ENCODE measurements at regions not wholly inside any gene's neighbourhood (a gene's known extent, or its start where the extent isn't known, plus 50 kb on each side); places are given as distances from the start of the nearest gene placed in this dataset.

GRCh38 chr13:54226876-54227275, 1198.3 kb downstream of the OLFM4 start:
- Histone ChIP-seq H3K9me2 (replicated peaks; ENCODE audit: low read length) (no peaks in the 10 kb centered on the region), H3F3A (ENCODE audit: low read length, unreplicated experiment) (no peaks in the 10 kb centered on the region), H3K9ac (ENCODE audit: low read length) (no peak overlapping the region), H3K9me3 (ENCODE audit: low read length) (no peaks in the 10 kb centered on the region), H4K20me1 (ENCODE audit: low read length) (no peaks in the 10 kb centered on the region), H3K4me3 (ENCODE audit: low read length) (no peak overlapping the region), H2AFZ (ENCODE audit: low read length) (no peak overlapping the region), H3K79me2 (ENCODE audit: low read length) (no peaks in the 10 kb centered on the region), H3K27me3 (ENCODE audit: low read length) (no peaks in the 10 kb centered on the region), H3K4me1 (ENCODE audit: insufficient read depth, low read length) (no peaks in the 10 kb centered on the region), H3K36me3 (ENCODE audit: low read depth, low read length) (no peaks in the 10 kb centered on the region), H3K4me2 (ENCODE audit: low read length) (no peak overlapping the region), H3K27ac (ENCODE audit: low read length) (no peak overlapping the region)
- BruUV-seq (replicated peaks): no TSS peak
- no peak for TF ChIP-seq CTCF (conservative IDR thresholded peaks at IDR 0.05; ENCODE audit: low read depth, low read length)
- TF ChIP-seq EZH2phosphoT487 (IDR thresholded peaks at IDR 0.05; ENCODE audit: borderline replicate concordance, low read length): no peak
- TF ChIP-seq EZH2 (IDR thresholded peaks at IDR 0.05; ENCODE audit: low read length, unreplicated experiment): no peak
- DNase-seq (no peak), ATAC-seq (no peak)
- intact Hi-C loops (cut with micrococcal nuclease): no loop called here
- POLR2A ChIA-PET (ENCODE audit: unreplicated experiment): no interaction called here
- CTCF ChIA-PET: no interaction called here

GRCh38 chr13:54232700-54233099, 1204.1 kb downstream of the OLFM4 start:
- H3K27me3 ChIP-seq (ENCODE audit: low read length): no peaks in the 10 kb centered on the region
- H2AFZ ChIP-seq (ENCODE audit: low read length): no peak overlapping the region
- H3K27ac ChIP-seq (ENCODE audit: low read length): no peak overlapping the region
- no peak for ATAC-seq
- H3K79me2 ChIP-seq (ENCODE audit: low read length): no peaks in the 10 kb centered on the region
- DNase-seq: peak; percentile 2
- intact Hi-C loops (cut with micrococcal nuclease): no loop called here
- no peaks in the 10 kb centered on the region for H4K20me1 ChIP-seq (ENCODE audit: low read length)
- no peaks in the 10 kb centered on the region for H3K36me3 ChIP-seq (ENCODE audit: low read depth, low read length)
- no peaks in the 10 kb centered on the region for H3K9me3 ChIP-seq (ENCODE audit: low read length)
- no peaks in the 10 kb centered on the region for H3K9me2 ChIP-seq (replicated peaks; ENCODE audit: low read length)
- ChIA-PET CTCF (no interaction called here), POLR2A (ENCODE audit: unreplicated experiment) (no interaction called here)
- H3K4me1 ChIP-seq (ENCODE audit: insufficient read depth, low read length): no peaks in the 10 kb centered on the region
- H3K4me3 ChIP-seq (ENCODE audit: low read length): no peak overlapping the region
- no peak overlapping the region for H3K4me2 ChIP-seq (ENCODE audit: low read length)
- H3K9ac ChIP-seq (ENCODE audit: low read length): no peak overlapping the region
- no TSS peak for BruUV-seq (replicated peaks)
- no peak for TF ChIP-seq EZH2 (IDR thresholded peaks at IDR 0.05; ENCODE audit: low read length, unreplicated experiment)
- no peak for TF ChIP-seq EZH2phosphoT487 (IDR thresholded peaks at IDR 0.05; ENCODE audit: borderline replicate concordance, low read length)
- no peak for TF ChIP-seq CTCF (conservative IDR thresholded peaks at IDR 0.05; ENCODE audit: low read depth, low read length)
- H3F3A ChIP-seq (ENCODE audit: low read length, unreplicated experiment): no peaks in the 10 kb centered on the region

- H3K9me3 ChIP-seq (ENCODE audit: low read length): no peaks in the 10 kb centered on the region
- H3K79me2 ChIP-seq (ENCODE audit: low read length): no peaks in the 10 kb centered on the region
- H4K20me1 ChIP-seq (ENCODE audit: low read length): no peaks in the 10 kb centered on the region
- no peak overlapping the region for H3K27ac ChIP-seq (ENCODE audit: low read length)
- H3K4me2 ChIP-seq (ENCODE audit: low read length): no peak overlapping the region
- POLR2A ChIA-PET (ENCODE audit: unreplicated experiment): no interaction called here
- H3K36me3 ChIP-seq (ENCODE audit: low read depth, low read length): no peaks in the 10 kb centered on the region
- peak; percentile 1 for DNase-seq
- intact Hi-C loops (cut with micrococcal nuclease): no loop called here
- H3K9me2 ChIP-seq (replicated peaks; ENCODE audit: low read length): no peaks in the 10 kb centered on the region
- TF ChIP-seq EZH2 (IDR thresholded peaks at IDR 0.05; ENCODE audit: low read length, unreplicated experiment): no peak
- TF ChIP-seq CTCF (conservative IDR thresholded peaks at IDR 0.05; ENCODE audit: low read depth, low read length): no peak
- no peak for TF ChIP-seq EZH2phosphoT487 (IDR thresholded peaks at IDR 0.05; ENCODE audit: borderline replicate concordance, low read length)
- no peak overlapping the region for H2AFZ ChIP-seq (ENCODE audit: low read length)
- no peaks in the 10 kb centered on the region for H3F3A ChIP-seq (ENCODE audit: low read length, unreplicated experiment)
- CTCF ChIA-PET: no interaction called here
- no peaks in the 10 kb centered on the region for H3K27me3 ChIP-seq (ENCODE audit: low read length)
- H3K9ac ChIP-seq (ENCODE audit: low read length): no peak overlapping the region
- peak; percentile 27; the same call in 1 of the 2 replicates for ATAC-seq
- BruUV-seq (replicated peaks): no TSS peak
- H3K4me3 ChIP-seq (ENCODE audit: low read length): no peak overlapping the region
- H3K4me1 ChIP-seq (ENCODE audit: insufficient read depth, low read length): no peaks in the 10 kb centered on the region
Measured at GRCh38 chr13:54234607-54235006, 1206.0 kb downstream of the OLFM4 start.

Data from PC-3 (cell line).